ENCODE measurements at regions not wholly inside any gene's neighbourhood (a gene's known extent, or its start where the extent isn't known, plus 50 kb on each side); places are given as distances from the start of the nearest gene placed in this dataset.

DNA sequence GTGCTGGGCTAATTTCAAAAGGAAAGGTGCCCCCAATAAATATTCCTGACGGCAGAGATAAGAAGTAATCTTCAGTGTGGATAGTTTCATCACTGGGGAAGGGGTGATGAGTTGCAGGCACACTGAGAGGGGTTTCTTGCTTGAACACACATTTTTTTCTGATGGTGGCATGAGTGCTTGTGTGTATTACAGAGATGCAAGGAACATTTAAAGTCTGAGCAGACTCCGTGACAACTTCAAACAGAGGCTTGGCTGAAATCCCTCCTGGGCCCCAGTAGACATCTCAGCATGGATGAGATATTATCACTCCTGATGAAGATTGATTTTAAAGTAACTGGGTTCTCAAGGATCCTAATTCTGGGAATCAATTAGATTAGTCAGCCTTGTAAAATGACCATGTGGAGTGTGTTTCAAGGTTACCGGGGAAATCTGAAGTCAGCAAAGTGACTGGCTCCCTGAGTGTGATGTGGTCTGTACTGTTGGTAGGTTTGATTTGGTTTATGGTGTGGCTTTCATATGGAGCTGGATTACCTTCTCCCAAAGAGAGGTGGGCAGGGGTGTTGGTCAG lies 435.8 kb upstream of the EEF2KMT start:
- TF ChIP-seq CTCF (IDR thresholded peaks at IDR 0.05) (no peak), POLR2AphosphoS5 (IDR thresholded peaks at IDR 0.05) (no peak), POLR2A (IDR thresholded peaks at IDR 0.05) (no peak)

All from breast epithelium (tissue), 3 donors.